Neural cell (in vitro differentiated cells): ENCODE measurements at regions not wholly inside any gene's neighbourhood (a gene's known extent, or its start where the extent isn't known, plus 50 kb on each side); places are given as distances from the start of the nearest gene placed in this dataset.

Experiments
- CTCF ChIP-seq: fragments of 450-650 bp; IDR thresholded peaks from 2 replicates; pipeline ENCODE4 v1.5.1; 2014; ENCODE audit warnings: antibody characterized with exemption, mild to moderate bottlenecking, moderate library complexity; ENCODE audit not compliant: poor library complexity, severe bottlenecking
- EP300 ChIP-seq: fragments of 450-650 bp; conservative IDR thresholded peaks from 2 replicates; pipeline ENCODE4 v1.6.1; 2014; ENCODE audit warnings: antibody characterized with exemption, mild to moderate bottlenecking, moderate library complexity; ENCODE audit not compliant: poor library complexity, severe bottlenecking
- EZH2 ChIP-seq: fragments of 200-600, 300-800 bp; shearing (Covaris generic), sonication (generic); IDR thresholded peaks from 2 replicates; pipeline ENCODE4 v1.6.1; 2014; ENCODE audit warnings: antibody characterized with exemption, low read length, borderline replicate concordance, mild to moderate bottlenecking; ENCODE audit not compliant: insufficient read depth, poor library complexity, severe bottlenecking
- MXI1 ChIP-seq: fragments of 450-650 bp; conservative IDR thresholded peaks from 2 replicates; pipeline ENCODE4 v1.6.1; 2014; ENCODE audit warnings: antibody characterized with exemption, mild to moderate bottlenecking; ENCODE audit not compliant: poor library complexity, severe bottlenecking
- POLR2AphosphoS5 ChIP-seq: IDR thresholded peaks from 2 replicates; pipeline ENCODE4 v1.6.1; 2012
- RAD21 ChIP-seq: fragments of 450-650 bp; conservative IDR thresholded peaks from 2 replicates; pipeline ENCODE4 v1.6.1; 2014; ENCODE audit warnings: antibody characterized with exemption, mild to moderate bottlenecking, moderate library complexity

- TF ChIP-seq EP300 (no peak), CTCF (no peak), RAD21 (no peak), POLR2AphosphoS5 (no peak), EZH2 (no peak), MXI1 (no peak)
These were observed 180.7 kb upstream of the PRSS1 start for GRCh38 chr7:142568435-142569097.
